C4-2B (cell line): ENCODE measurements at regions not wholly inside any gene's neighbourhood (a gene's known extent, or its start where the extent isn't known, plus 50 kb on each side); places are given as distances from the start of the nearest gene placed in this dataset.

Experiments
- H3K27ac ChIP-seq: fragments of 450-650 bp; 2 replicates; pipeline ENCODE4 v1.5.1; 2017
- ZFX ChIP-seq: fragments of 450-650 bp; IDR thresholded peaks from 2 replicates; pipeline ENCODE4 v1.6.1; 2017
- TF ChIP-seq, protein P1 (sequence below): fragments of 450-650 bp; conservative IDR thresholded peaks from 2 replicates; pipeline ENCODE4 v1.5.1; 2017; ENCODE audit warnings: mild to moderate bottlenecking

DNA sequence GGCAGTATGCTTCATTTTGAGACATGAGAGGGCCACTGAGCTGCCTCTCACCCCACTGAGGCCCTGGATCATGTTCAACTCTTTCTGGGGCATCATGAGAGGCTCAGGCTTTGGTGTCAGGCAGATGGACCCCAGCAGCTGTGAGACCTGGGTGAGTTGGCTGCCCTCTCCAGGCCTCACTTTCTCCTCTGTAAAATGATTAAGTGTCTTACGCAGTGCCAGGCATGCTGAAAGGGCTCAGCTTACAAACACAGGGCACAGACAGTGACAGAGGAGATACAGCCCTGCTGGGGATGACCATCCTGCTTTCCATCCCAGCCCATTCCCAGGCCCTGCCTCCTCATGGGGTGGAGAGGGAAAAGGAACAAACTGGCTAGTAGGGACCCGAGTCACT lies 387.4 kb downstream of the MATN1 start:
- TF ChIP-seq, protein P1, sequence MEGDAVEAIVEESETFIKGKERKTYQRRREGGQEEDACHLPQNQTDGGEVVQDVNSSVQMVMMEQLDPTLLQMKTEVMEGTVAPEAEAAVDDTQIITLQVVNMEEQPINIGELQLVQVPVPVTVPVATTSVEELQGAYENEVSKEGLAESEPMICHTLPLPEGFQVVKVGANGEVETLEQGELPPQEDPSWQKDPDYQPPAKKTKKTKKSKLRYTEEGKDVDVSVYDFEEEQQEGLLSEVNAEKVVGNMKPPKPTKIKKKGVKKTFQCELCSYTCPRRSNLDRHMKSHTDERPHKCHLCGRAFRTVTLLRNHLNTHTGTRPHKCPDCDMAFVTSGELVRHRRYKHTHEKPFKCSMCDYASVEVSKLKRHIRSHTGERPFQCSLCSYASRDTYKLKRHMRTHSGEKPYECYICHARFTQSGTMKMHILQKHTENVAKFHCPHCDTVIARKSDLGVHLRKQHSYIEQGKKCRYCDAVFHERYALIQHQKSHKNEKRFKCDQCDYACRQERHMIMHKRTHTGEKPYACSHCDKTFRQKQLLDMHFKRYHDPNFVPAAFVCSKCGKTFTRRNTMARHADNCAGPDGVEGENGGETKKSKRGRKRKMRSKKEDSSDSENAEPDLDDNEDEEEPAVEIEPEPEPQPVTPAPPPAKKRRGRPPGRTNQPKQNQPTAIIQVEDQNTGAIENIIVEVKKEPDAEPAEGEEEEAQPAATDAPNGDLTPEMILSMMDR, result no peak
- TF ChIP-seq ZFX, result no peak
- no peak overlapping the region for H3K27ac ChIP-seq

DNA sequence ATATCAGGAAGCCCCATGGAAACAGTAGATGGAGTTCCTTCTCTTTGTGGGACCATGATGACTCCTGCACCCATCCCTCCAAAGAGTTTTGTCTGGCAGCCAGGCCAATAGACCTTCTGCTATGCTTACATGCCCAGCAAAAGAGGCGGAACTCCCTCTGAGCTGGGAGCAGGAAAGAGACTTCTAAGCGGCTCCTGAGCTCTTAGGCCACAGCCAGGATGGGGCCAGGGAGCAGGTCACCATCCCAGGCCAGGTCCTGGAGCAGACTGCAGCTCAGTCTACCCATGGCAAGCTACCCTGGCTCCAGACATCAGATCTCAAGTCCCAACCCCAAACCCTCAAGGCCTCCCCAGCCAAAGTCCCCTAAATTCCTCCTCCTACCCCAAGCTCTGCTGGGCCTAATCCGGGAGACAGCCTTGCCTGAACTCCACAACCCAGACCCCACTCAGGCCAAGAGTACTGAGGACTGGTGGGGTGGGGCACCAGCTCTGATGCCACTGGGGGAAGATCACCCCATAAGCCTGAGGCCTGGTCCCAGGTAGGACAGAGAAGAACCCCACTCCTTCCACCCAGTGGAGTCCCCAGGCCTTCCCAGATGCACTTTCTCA lies 387.9 kb downstream of the MATN1 start:
- no peak overlapping the region for H3K27ac ChIP-seq
- TF ChIP-seq, protein P1, result no peak
- TF ChIP-seq ZFX, result no peak

DNA sequence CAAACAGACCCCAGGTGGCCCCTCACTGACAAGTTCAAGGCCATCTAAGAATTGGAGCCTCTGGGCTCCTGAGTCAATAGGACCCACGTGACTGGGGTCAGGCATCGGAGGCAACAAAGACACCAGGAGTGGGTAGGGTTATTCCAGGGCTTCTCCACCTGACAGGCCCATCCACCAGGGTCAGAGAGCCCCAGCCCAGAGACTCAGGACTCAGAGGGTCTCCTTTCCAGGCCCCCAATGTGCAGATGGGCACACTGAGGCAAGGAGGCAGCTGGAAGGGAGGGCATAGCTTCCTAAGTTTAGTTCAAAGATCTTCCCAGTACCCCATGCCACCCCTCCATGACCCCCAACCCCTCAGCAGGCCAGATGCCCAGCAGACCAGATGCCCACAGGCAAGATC lies 388.6 kb downstream of the MATN1 start:
- no peak overlapping the region for H3K27ac ChIP-seq
- TF ChIP-seq, protein P1, result no peak
- TF ChIP-seq ZFX, result no peak

DNA sequence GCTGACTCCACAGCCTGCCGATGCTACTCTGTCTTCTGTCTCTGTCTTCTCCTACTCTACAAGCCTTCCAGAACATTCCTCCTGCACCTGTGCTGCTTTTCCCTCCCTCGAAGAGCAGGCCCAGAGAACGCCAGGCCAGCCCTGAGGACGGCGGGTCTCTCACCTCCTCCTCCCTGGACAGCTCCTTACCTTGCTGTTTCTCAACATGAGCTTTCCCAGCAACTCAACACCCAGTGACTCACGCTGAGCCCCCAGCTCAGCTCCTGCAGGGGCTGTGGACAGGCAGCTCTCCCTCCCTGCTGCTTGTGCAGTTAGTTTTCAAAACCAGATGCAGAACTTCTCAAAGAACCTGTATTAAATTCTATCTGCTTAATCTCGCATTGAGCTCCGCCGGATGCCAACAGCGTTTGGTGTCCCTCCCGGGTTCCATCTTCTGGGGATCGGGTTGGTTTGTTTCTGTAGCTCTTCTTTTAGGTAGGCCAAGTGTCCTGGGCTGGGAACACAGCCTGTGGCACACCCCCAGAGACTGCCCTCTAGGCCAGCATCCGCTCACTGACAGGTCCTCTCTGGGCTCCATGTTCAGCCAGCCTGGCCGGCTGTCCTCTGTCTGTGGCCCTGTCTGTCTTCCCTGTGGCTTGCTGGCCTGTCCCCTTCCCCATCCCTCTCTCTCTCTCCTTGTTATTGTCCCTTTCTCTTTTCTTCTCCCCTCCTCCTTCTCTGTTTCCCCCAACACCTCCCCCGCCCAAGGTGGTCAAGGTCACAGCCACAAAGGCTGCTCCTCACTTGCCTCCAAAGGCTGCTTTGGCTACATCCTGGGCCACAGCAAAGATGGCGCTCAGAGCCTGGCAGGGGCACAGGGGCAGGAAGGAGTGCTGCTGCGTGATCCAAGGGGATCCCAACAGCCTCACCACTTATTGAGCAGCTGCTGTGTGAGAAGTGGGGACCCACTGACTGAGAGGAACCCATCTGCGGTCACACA lies 391.0 kb downstream of the MATN1 start:
- no peak overlapping the region for H3K27ac ChIP-seq
- TF ChIP-seq, protein P1, result no peak
- TF ChIP-seq ZFX, result no peak

DNA sequence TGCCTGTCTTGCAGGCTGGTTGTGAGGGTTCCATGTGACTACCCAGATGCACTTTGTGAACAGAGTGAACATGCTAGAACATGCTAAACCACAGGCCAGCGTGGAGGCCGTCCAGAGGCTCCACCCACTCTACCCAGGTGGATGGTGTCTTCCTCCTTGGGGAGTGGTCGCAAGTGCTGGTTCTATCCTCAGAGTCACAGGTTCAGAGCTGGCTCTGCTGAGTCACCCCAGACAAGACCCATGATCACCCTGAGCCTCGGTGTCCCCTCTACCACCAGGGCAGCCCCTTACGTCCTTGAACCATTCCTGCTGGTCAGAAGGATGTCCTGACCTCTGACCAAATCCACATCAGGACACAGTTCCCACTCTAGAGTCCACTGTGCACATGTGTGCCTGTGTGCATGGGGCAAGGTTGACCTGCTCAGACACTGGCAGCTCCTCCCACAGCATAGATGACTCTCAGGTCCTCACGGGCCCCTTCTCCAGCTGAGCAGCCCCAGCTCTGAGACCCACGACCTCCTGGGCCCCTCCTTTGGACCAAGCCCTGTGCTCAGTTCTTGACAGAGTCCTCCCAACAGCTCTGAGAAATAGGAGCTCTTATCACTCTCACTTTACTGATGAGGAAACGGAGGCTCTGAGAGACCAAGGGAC lies 391.8 kb downstream of the MATN1 start:
- no peak overlapping the region for H3K27ac ChIP-seq
- no peak for TF ChIP-seq ZFX
- TF ChIP-seq, protein P1, result no peak

DNA sequence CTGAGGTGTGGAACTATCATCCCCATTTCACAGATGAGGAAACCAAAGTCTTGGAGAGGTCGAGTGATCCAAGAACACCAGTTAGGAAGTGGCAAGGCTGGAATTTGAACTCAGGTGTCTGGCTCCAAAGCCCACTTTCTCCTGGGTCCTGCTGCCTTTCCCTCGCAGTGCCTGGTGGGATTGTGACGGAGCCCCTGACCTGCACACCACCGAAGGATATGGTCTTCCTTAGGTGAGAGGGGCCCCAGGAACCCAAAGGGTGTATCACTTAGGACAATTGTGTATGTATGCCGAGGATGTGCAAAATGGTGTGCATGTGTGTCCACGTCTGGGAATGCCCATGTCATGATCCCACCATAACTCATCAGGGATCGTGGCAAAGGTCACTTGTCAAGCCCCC lies 392.7 kb downstream of the MATN1 start:
- no peak overlapping the region for H3K27ac ChIP-seq
- no peak for TF ChIP-seq ZFX
- TF ChIP-seq, protein P1, result no peak
